ENCODE measurements at regions not wholly inside any gene's neighbourhood (a gene's known extent, or its start where the extent isn't known, plus 50 kb on each side); places are given as distances from the start of the nearest gene placed in this dataset.
"Not testable (repeated sequence)": the region's sequence is repeated elsewhere in the genome, so short reads cannot be mapped to it uniquely, and the experiment has no call there.

GRCh38 chr2:67571785-67572718 lies 174.9 kb downstream of the ETAA1 start:
- DNase-seq (ENCODE audit: low spot score), result no peak

GRCh38 chr2:67572721-67573435 lies 175.7 kb downstream of the ETAA1 start:
- no peak for DNase-seq (ENCODE audit: low spot score)

DNA sequence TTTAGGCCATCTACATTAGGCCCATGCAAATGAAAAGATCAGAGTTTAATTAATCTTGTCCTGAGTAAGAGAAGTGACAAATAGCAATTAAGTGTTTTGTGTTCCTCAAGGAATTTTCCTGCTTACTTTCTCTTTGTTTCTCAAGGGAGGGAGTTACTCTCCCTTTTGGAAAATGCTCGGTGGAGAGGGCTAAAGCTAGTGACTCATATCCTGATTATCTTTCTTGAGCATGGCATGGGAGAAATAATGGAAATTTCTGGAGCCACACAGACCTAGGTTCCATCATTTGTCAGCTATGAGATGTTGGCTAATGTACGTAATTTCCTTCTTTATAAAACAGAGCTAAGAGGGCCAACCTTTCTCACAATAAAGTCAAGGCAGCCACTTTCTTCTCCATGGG lies 177.1 kb downstream of the ETAA1 start:
- no peak for DNase-seq (ENCODE audit: low spot score)

GRCh38 chr2:67576226-67576625 lies 179.1 kb downstream of the ETAA1 start:
- DNase-seq (ENCODE audit: low spot score), result no peak

DNA sequence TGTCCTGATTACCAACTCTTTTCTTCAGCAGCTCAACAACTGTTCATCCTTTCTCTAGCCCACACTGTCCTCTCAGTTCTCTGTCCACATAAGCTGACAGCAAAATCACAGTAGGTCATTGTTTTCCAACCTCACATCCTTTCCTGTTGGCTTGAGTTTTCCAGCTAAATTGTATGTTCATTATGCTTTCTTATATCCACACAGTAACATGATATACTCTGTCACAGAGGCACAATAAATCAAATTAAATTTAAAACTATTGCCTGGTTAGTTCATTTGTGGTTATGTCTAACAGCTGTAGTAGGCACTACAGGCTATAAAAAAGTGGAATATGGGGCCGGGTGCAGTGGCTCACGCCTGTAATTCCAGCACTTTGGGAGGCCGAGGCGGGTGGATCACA lies 179.9 kb downstream of the ETAA1 start:
- DNase-seq (ENCODE audit: low spot score), result no peak

GRCh38 chr2:67579216-67579615 lies 182.1 kb downstream of the ETAA1 start:
- DNase-seq (ENCODE audit: low spot score), result no peak

- DNase-seq (ENCODE audit: low spot score), result no peak
Measured at GRCh38 chr2:67579806-67580205, 182.7 kb downstream of the ETAA1 start.

DNA sequence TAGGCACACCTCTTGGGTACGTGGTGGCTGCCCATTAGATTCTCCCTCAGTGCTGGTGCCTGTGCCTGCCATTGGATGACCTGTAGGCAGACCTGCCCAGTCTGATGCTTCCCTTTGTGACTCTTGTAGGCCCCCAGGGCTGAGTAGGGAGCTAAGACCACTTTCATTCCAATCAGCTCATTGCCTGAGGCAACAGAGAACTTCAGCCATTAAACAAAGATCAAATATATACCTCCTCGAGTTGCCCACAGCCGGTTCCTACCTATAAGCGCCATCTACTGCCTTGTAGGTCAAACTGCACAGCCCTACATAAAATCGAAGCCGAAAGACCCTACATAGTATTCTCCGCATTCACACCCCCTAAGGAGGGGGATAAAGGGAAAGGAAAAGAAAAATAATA lies 184.6 kb downstream of the ETAA1 start:
- DNase-seq (ENCODE audit: low spot score), result no peak

GRCh38 chr2:67583185-67583584 lies 186.1 kb downstream of the ETAA1 start:
- no peak for DNase-seq (ENCODE audit: low spot score)

DNA sequence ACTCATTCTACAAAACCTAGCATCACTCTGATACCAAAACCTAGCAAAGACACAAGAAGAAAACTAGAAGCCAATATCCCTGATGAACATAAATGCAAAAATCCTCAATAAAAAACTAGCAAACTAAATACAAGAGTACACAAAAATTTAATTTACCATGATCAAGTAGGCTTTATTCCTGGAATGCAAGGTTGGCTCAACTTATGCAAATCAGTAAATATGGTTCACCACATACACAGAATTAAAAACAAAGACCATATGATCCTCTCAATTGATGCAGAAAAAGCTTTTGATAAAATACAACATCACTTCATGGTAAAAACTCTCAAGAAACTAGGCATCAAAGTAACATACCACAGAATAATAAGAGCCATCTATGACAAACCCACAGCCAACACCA lies 188.3 kb downstream of the ETAA1 start:
- DNase-seq (ENCODE audit: low spot score), result no peak

DNA sequence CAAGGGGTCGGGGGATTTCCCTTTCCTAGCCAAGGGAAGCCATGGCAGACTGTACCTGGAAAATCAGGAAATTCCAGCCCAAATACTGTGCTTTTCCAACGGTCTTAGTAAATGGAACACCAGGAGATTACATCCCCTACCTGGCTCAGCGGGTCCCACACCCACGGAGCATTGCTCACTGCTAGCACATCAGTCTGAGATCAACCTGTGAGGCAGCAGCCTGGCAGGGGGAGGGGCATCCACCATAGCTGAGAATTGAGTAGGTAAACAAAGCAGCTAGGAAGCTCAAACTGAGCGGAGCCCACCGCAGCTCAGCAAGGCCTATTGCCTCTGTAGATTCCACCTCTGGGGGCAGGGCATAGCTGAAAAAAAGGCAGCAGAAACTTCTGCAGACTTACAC lies 192.0 kb downstream of the ETAA1 start:
- not testable (repeated sequence) for DNase-seq (ENCODE audit: low spot score)

DNA sequence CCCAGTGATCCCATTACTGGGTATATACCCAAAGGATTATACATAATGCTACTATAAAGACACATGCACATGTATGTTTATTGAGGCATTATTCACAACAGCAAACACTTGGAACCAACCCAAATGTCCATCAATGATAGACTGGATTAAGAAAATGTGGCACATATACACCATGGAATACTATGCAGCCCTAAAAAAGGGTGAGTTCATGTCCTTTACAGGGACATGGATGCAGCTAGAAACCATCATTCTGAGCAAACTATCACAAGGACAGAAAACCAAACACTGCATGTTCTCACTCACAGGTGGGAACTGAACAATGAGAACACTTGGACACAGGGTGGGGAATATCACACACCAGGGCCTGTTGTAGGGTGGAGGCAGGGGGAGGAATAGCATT lies 197.4 kb downstream of the ETAA1 start:
- not testable (repeated sequence) for DNase-seq (ENCODE audit: low spot score)

DNA sequence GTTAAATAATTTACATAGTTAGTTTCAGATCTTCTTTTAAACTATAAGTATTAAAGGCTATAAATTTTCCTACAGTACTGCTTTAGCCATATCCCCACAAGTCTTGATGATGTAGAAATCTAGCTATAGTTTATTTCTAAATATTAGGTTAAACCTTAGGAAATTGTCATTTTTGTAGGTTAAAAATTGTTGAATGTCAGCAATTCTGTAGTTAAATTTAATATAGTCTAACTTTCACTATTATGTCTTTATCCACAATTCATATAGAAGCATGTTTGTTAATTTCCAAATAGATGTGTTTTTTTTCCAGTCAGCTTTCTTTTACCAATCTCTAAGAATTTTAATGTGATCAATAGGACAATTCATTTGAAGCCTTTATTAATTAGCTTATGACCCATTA lies 199.7 kb downstream of the ETAA1 start:
- no peak for DNase-seq (ENCODE audit: low spot score)

DNA sequence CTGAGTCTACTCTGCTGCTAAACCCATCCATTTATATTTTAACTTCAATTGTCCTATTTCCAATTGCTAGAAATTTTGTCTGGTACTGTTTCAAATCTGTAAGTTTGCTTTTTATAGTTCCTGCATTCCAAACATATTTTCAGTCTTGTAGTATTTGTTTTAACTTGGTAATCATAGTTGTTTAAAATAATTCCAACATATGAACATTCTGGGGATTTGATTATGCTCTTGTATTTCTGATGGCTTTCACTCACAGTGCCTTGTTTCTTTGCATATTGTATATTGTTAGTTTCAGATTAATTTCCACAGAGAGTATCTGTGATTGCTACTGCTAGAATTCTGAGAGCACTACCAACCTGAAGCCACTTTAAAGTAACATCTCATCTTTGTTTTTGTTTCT lies 202.4 kb downstream of the ETAA1 start:
- DNase-seq (ENCODE audit: low spot score), result no peak

GRCh38 chr2:67600222-67600871 lies 203.2 kb downstream of the ETAA1 start:
- no peak for DNase-seq (ENCODE audit: low spot score)

GRCh38 chr2:67600946-67601345 lies 203.8 kb downstream of the ETAA1 start:
- no peak for DNase-seq (ENCODE audit: low spot score)

DNA sequence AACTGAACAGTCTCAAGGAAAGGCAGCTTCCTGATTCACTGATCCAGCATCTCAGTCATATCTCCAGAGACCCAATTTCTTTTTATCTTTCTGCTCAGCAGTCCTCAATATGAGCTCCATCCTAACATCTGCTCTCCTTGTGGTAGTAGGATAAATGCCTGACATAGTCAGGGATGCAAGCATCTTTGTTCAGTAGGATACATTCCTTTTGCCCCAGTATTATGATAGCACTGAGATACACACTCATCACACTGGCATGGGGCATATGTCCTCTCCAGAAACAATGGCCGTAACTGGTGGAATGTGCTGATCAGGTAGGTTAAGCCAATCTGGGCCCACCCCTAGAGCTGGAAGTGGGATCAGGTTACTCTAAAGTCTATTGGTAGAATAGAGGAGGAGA lies 207.2 kb downstream of the ETAA1 start:
- DNase-seq (ENCODE audit: low spot score), result no peak

- DNase-seq (ENCODE audit: low spot score), result no peak
Measured at GRCh38 chr2:67612576-67613042, 215.5 kb downstream of the ETAA1 start.

DNA sequence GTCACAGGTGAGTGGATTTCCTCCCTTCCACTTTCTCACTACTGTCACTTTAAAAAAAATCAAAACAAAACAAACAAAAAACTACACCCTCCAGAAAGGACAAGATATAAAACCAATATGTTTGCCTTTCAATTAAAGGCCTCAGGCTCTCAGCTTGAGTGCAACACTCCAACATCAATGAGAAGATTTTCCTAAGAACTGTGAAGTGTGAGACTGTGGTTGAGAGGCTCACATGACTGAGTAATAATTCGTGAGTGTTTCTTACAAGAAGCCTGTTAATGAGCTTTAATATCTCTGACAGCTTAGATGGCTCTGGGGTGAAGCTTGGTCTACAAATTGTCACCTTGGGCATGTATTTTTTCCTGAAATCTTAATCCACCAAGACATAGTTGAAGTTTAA lies 216.1 kb downstream of the ETAA1 start:
- no peak for DNase-seq (ENCODE audit: low spot score)

DNA sequence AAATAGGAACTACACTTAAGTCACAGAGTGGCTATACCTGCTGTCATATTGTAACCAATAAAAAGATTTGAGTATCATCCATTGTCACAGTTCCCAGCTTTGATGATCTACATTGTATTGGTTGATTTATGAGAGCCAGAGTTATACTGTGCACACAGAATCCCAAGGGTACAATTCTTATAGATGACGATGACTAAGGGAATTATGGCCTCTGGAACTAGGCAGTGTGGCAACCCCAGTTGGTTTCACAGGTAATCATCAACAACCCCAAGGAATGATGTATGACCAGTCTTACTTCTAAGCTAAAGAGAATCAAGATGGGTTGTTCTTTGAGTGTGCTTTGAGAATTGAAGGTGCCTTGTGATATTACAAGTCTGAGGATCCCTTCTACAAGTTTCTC lies 217.3 kb downstream of the ETAA1 start:
- no peak for DNase-seq (ENCODE audit: low spot score)

GRCh38 chr2:67616749-67617148 lies 219.6 kb downstream of the ETAA1 start:
- DNase-seq (ENCODE audit: low spot score), result no peak

GRCh38 chr2:67619204-67619603 lies 222.1 kb downstream of the ETAA1 start:
- DNase-seq (ENCODE audit: low spot score), result no peak

DNA sequence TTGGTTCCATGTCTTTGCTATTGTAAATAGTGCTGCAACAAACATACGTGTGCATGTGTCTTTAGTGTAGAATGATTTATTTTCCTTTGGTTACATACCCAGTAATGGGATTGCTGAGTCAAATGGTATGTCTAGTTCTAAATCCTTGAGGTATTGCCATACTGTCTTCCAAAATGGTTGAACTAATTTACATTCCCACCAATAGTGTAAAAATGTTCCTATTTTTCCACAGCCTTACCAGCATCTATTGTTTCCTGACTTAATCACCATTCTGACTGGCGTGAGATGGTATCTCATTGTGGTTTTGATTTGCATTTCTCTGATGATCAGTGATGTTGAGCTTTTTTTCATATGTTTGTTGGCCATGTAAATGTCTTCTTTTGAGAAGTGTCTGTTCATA lies 226.6 kb downstream of the ETAA1 start:
- DNase-seq (ENCODE audit: low spot score), result not testable (repeated sequence)

All from Ammon's horn (tissue), 1 donor.